Activated CD8-positive, alpha-beta T cell treated with anti-CD3 and anti-CD28 coated beads, Interleukin-2, amount 10 ng/mL, durations not matched to agents 7 days and 5 days (primary cell): ENCODE measurements at regions not wholly inside any gene's neighbourhood (a gene's known extent, or its start where the extent isn't known, plus 50 kb on each side); places are given as distances from the start of the nearest gene placed in this dataset.

Experiments
- ATAC-seq: fragments of 150-1000 bp; cut with Tn5 transposase; one replicate; pipeline ENCODE4 v1.10.0; 2021; ENCODE audit warnings: moderate library complexity
- CTCF ChIA-PET: fragments of 350-600 bp; sonication (Branson Sonifier 250); formaldehyde crosslinking; loops from one replicate; lab custom pipeline; 2021; ENCODE audit warnings: antibody characterized with exemption; lab: Charles Lee
- POLR2A ChIA-PET: fragments of 350-600 bp; sonication (Branson Sonifier 250); formaldehyde crosslinking; loops from one replicate; lab custom pipeline; 2021; ENCODE audit warnings: antibody characterized with exemption; lab: Charles Lee
- DNase-seq: peaks from one replicate; pipeline ENCODE4 v3.0.0-alpha.2; 2020
- H3K27ac Mint-ChIP-seq: one replicate; pipeline ENCODE4 v1.8.0; 2021; ENCODE audit warnings: mild to moderate bottlenecking, mixed read lengths
- H3K27me3 Mint-ChIP-seq: one replicate; pipeline ENCODE4 v1.8.0; 2021; ENCODE audit warnings: low read depth, mixed read lengths
- H3K36me3 Mint-ChIP-seq: one replicate; pipeline ENCODE4 v1.8.0; 2021; ENCODE audit warnings: low read depth, mixed read lengths
- H3K4me1 Mint-ChIP-seq: one replicate; pipeline ENCODE4 v1.8.0; 2021; ENCODE audit warnings: low read depth, mixed read lengths
- H3K4me3 Mint-ChIP-seq: one replicate; pipeline ENCODE4 v1.8.0; 2021; ENCODE audit warnings: mild to moderate bottlenecking, mixed read lengths
- H3K9me3 Mint-ChIP-seq: one replicate; pipeline ENCODE4 v1.8.0; 2022; ENCODE audit warnings: mixed read lengths; ENCODE audit not compliant: insufficient read depth

DNA sequence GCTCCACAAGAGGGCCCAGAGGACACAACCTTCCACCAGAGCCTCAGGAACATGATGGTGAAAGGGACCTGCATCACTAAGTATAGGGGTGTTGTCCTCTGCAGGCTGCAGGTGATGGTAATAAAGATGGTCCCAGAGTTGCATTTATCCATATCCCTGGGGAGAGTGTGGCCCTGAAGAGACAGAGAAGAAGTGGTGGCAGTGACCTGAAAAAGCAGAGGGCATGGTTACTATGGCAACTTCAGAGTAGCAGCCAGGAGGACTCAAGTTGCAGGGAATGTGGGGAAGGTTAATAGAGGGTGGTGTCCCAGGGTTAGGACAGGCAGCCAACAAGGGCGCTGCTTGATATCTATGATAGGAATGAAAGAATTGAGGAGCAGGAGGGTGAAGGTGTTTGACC, 57.1 kb downstream of the HLA-A start:
- no peaks in the 10 kb centered on the region for H3K27me3 Mint-ChIP-seq
- POLR2A ChIA-PET = no interaction called here

DNA sequence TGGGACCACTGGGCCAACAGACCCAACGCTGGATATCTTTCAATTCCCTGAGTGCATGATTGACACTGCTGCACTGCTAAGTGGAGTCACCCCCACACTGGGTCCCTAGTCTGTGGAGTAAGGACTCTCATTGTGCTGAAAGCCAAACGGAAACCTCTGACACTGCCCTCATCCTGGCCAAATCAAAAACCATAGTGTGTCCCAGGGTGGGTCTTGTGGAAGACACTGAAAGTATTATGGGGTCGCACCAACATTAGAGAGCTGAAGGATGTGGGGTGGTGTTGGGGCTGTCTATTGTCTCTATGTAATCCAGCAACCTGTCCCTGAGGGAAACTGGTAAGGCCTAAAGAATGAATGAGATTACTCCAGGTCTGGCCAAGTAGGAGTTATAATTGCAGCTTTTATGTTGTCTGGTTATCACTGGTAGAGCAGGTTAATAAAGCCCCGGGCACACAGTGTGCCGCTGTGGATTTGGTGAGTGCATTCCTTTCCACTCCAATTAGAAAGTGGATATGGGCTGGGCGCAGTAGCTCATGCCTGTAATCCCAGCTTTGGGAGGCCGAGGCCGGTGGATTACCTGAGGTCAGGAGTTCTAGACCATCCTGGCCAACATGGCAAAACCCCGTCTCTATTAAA, 57.9 kb downstream of the HLA-A start:
- ChIA-PET CTCF (no interaction called here), POLR2A (no interaction called here)
- Mint-ChIP-seq H3K9me3 (no peaks in the 10 kb centered on the region), H3K4me1 (peaks cover 8% of the 10 kb centered on the region), H3K36me3 (no peaks in the 10 kb centered on the region), H3K4me3 (no peak overlapping the region), H3K27ac (no peak overlapping the region), H3K27me3 (peaks cover 3% of the 10 kb centered on the region)
- no peak for ATAC-seq
- DNase-seq = no peak

More for the DNA sequence above, 57.1 kb downstream of the HLA-A start:
- H3K4me1 Mint-ChIP-seq = peaks cover 8% of the 10 kb centered on the region
- H3K27ac Mint-ChIP-seq = no peak overlapping the region
- DNase-seq (no peak), ATAC-seq (no peak)
- H3K9me3 Mint-ChIP-seq = no peaks in the 10 kb centered on the region
- CTCF ChIA-PET = no interaction called here
- no peak overlapping the region for H3K4me3 Mint-ChIP-seq
- H3K36me3 Mint-ChIP-seq = no peaks in the 10 kb centered on the region

DNA sequence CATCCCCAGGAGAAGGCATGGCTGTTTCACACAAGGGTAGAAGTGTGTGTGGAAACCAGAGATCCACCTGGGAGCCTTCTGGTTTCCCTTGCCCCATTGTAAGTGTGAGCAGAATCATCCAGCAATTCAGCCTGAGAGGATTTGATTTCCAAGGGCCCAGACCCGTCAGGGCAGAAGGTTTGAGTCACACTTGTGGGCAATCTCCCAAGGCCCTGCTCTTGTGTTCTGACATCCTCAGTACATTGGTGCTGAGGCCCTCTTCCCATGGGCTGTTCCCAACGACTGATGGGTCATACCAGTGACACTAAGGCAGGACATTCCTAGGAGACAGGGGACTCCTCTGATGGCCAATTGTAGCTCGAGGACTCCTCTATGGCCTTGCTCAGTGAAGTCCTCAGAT, 58.2 kb upstream of the POLR1H start:
- H3K9me3 Mint-ChIP-seq = no peaks in the 10 kb centered on the region
- peaks cover 17% of the 10 kb centered on the region for H3K27me3 Mint-ChIP-seq
- ATAC-seq = no peak
- H3K36me3 Mint-ChIP-seq = no peaks in the 10 kb centered on the region
- DNase-seq = no peak
- no peak overlapping the region for H3K27ac Mint-ChIP-seq
- no peak overlapping the region for H3K4me3 Mint-ChIP-seq
- H3K4me1 Mint-ChIP-seq = peaks cover 23% of the 10 kb centered on the region
- CTCF ChIA-PET = no interaction called here
- POLR2A ChIA-PET = no interaction called here

DNA sequence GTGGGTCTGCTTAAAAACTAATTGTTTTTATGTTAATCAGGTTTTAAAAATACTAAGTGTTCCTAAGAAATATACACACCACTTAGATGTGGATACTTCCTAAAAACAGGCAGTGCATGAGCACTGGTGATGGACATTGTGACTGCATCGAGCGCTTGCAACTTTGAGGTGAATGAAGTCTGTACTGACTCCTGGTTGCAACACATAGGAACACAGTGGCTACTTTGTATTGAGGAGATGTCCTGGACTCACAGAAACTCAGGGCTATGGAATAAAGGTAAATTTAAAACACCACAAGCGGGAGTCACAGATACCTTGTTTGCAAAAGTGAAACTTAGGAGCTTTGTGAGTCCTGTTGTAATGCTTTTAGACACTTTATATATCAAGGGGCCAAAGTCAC, 55.6 kb upstream of the POLR1H start:
- Mint-ChIP-seq H3K4me1 (peaks cover 18% of the 10 kb centered on the region), H3K27me3 (peaks cover 19% of the 10 kb centered on the region), H3K36me3 (no peaks in the 10 kb centered on the region), H3K27ac (no peak overlapping the region), H3K4me3 (no peak overlapping the region), H3K9me3 (no peaks in the 10 kb centered on the region)
- ATAC-seq (no peak), DNase-seq (no peak)
- ChIA-PET CTCF (no interaction called here), POLR2A (interaction anchor here (0.9 kb wide), 1 partner anchor 12 kb away, joined by 3 read pairs; no protein-coding TSS in a partner anchor)

DNA sequence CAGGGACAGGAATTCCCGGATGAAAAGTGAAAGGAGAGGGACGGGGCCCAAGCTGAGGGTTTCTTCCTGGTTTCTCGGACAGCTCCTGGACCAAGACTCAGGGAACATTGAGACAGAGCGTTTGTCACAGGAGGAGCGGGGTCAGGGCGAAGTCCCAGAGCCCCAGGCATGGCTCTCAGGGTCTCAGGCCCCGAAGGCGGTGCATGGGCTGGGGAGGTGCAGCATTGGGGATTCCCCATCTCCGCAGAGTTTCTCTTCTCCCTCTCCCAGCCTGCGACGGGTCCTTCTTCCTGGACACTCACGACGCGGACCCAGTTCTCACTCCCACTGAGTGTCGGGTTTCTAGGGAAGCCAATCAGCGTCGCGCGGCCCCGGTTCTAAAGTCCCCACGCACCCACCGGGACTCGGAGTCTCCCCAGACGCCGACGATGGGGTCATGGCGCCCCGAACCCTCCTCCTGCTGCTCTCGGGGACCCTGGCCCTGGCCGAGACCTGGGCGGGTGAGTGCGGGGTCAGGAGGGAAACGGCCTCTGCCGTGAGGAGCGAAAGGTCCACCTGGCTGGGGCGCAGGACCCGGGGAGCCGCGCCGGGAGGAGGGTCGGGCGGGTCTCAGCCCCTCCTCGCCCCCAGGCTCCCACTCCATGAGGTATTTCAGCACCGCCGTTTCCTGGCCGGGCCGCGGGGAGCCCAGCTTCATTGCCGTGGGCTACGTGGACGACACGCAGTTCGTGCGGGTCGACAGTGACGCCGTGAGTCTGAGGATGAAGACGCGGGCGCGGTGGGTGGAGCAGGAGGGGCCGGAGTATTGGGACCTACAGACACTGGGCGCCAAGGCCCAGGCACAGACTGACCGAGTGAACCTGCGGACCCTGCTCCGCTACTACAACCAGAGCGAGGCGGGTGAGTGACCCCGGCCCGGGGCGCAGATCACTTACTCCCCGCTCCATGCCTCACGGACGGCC, 54.6 kb upstream of the POLR1H start:
- Mint-ChIP-seq H3K27ac (no peak overlapping the region), H3K4me3 (peak overlapping the region; percentile 50), H3K27me3 (peaks cover 19% of the 10 kb centered on the region), H3K9me3 (no peaks in the 10 kb centered on the region), H3K4me1 (peaks cover 15% of the 10 kb centered on the region), H3K36me3 (no peaks in the 10 kb centered on the region)
- ChIA-PET POLR2A (no interaction called here), CTCF (no interaction called here)
- peak; percentile 24 for DNase-seq
- ATAC-seq = peak; percentile 46

DNA sequence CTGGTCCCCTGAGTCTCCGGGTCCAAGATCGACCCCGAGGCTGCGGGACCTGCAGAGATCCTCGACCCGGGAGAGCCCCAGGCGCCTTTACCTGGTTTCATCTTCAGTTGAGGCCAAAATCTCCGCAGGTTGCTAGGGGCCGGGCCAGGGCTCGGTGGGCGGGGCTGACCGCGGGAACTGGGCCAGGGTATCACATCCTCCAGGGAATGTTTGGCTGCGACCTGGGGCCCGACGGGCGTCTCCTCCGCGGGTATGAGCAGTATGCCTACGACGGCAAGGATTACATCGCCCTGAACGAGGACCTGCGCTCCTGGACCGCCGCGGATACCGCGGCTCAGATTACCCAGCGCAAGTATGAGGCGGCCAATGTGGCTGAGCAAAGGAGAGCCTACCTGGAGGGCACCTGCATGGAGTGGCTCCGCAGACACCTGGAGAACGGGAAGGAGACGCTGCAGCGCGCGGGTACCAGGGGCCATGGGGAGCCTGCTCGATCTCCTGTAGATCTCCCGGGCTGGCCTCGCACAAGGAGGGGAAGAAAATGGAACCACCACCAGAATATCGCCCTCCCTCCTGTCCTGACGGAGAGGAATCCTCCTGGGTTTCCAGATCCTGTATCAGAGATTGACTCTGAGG, 53.8 kb upstream of the POLR1H start:
- Mint-ChIP-seq H3K9me3 (no peaks in the 10 kb centered on the region), H3K27ac (no peak overlapping the region), H3K27me3 (peaks cover 19% of the 10 kb centered on the region), H3K4me3 (peak overlapping the region; percentile 50), H3K4me1 (peaks cover 15% of the 10 kb centered on the region), H3K36me3 (no peaks in the 10 kb centered on the region)
- CTCF ChIA-PET = no interaction called here
- POLR2A ChIA-PET = no interaction called here
- DNase-seq = peak; percentile 44
- peak; percentile 62 for ATAC-seq

DNA sequence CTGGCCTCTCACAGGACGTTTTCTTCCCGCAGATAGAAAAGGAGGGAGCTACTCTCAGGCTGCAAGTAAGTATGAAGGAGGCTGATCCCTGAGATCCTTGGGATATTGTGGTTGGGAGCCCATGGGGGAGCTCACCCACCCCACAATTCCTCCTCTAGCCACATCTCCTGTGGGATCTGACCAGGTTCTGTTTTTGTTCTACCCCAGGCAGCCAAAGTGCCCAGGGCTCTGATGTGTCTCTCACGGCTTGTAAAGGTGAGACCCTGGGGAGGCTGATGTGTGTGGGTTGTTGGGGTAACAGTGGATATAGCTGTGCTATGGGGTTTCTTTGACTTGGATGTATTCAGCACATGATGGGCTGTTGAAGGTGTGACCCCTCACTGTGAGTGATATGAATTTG, 52.0 kb upstream of the POLR1H start:
- H3K36me3 Mint-ChIP-seq = peaks cover 2% of the 10 kb centered on the region
- ChIA-PET CTCF (interaction anchor here (1.0 to 1.8 kb wide), 2 partner anchors 13 to 161 kb away, joined by 3 to 7 read pairs; no protein-coding TSS in a partner anchor), POLR2A (interaction anchor here (0.6 kb wide), 1 partner anchor 179 kb away, joined by 3 read pairs; no protein-coding TSS in a partner anchor)
- H3K27ac Mint-ChIP-seq = no peak overlapping the region
- H3K27me3 Mint-ChIP-seq = peaks cover 19% of the 10 kb centered on the region
- ATAC-seq (no peak), DNase-seq (no peak)
- no peaks in the 10 kb centered on the region for H3K9me3 Mint-ChIP-seq
- H3K4me1 Mint-ChIP-seq = peaks cover 15% of the 10 kb centered on the region
- H3K4me3 Mint-ChIP-seq = no peak overlapping the region
